ENCODE measurements at regions not wholly inside any gene's neighbourhood (a gene's known extent, or its start where the extent isn't known, plus 50 kb on each side); places are given as distances from the start of the nearest gene placed in this dataset.

- no peak overlapping the region for H3K27ac ChIP-seq
- no peak for DNase-seq (ENCODE audit: low spot score in 2 of 2)
- peaks cover 8% of the 10 kb centered on the region for H3K4me1 ChIP-seq
- no peaks in the 10 kb centered on the region for H3K36me3 ChIP-seq
- WGBS = 80% methylated on average over 4 of the region's 4 CpGs
- no peak overlapping the region for H3K4me3 ChIP-seq
- no peaks in the 10 kb centered on the region for H3K9me3 ChIP-seq
- TF ChIP-seq POLR2A (IDR thresholded peaks at IDR 0.05) (no peak), POLR2AphosphoS5 (IDR thresholded peaks at IDR 0.05) (no peak), EP300 (IDR thresholded peaks at IDR 0.05) (no peak)
- TF ChIP-seq, protein P1, sequence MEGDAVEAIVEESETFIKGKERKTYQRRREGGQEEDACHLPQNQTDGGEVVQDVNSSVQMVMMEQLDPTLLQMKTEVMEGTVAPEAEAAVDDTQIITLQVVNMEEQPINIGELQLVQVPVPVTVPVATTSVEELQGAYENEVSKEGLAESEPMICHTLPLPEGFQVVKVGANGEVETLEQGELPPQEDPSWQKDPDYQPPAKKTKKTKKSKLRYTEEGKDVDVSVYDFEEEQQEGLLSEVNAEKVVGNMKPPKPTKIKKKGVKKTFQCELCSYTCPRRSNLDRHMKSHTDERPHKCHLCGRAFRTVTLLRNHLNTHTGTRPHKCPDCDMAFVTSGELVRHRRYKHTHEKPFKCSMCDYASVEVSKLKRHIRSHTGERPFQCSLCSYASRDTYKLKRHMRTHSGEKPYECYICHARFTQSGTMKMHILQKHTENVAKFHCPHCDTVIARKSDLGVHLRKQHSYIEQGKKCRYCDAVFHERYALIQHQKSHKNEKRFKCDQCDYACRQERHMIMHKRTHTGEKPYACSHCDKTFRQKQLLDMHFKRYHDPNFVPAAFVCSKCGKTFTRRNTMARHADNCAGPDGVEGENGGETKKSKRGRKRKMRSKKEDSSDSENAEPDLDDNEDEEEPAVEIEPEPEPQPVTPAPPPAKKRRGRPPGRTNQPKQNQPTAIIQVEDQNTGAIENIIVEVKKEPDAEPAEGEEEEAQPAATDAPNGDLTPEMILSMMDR (IDR thresholded peaks at IDR 0.05) = no peak
- H3K27me3 ChIP-seq = no peaks in the 10 kb centered on the region
Observed at GRCh38 chr14:97544571-97544970, 747.4 kb downstream of the VRK1 start.

- Histone ChIP-seq H3K27ac (no peak overlapping the region), H3K36me3 (no peaks in the 10 kb centered on the region), H3K4me1 (no peaks in the 10 kb centered on the region), H3K27me3 (no peaks in the 10 kb centered on the region), H3K4me3 (no peak overlapping the region), H3K9me3 (no peaks in the 10 kb centered on the region)
- WGBS = 93% methylated on average over 20 of the region's 20 CpGs
- DNase-seq (ENCODE audit: low spot score in 2 of 2) = no peak
- TF ChIP-seq POLR2A (IDR thresholded peaks at IDR 0.05) = no peak
- no peak for TF ChIP-seq POLR2AphosphoS5 (IDR thresholded peaks at IDR 0.05)
- TF ChIP-seq, protein P1 (IDR thresholded peaks at IDR 0.05) = no peak
- TF ChIP-seq EP300 (IDR thresholded peaks at IDR 0.05) = no peak
Observed at GRCh38 chr14:97546491-97547230, 749.5 kb downstream of the VRK1 start.

- Histone ChIP-seq H3K4me1 (no peaks in the 10 kb centered on the region), H3K27ac (no peak overlapping the region), H3K9me3 (no peaks in the 10 kb centered on the region), H3K36me3 (no peaks in the 10 kb centered on the region), H3K27me3 (peaks cover 3% of the 10 kb centered on the region), H3K4me3 (no peak overlapping the region)
- 80% methylated on average over 3 of the region's 3 CpGs for WGBS
- TF ChIP-seq, protein P1 (IDR thresholded peaks at IDR 0.05) = no peak
- TF ChIP-seq POLR2AphosphoS5 (IDR thresholded peaks at IDR 0.05) (no peak), EP300 (IDR thresholded peaks at IDR 0.05) (no peak), POLR2A (IDR thresholded peaks at IDR 0.05) (no peak)
- no peak for DNase-seq (ENCODE audit: low spot score in 2 of 2)
Observed at GRCh38 chr14:97550463-97550862, 753.3 kb downstream of the VRK1 start.

DNA sequence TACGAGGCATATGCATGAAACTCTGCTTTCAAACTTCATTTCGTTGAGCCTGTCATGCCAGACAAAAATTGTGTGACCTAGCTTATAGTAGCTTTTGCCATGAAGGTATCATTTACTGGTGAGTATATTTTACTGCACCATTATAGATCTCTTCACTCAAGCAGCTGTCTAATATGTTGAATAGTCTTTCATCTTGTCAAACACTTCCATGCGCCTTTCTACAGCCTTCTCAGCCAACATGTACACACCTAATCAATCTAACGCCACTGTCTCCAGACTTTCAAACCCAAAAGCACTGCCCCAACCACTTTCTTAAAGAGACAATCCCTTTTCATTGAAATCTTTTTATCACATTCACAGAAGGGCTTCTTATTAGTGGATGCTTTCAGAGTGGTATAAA is 757.4 kb downstream of the VRK1 start:
- Histone ChIP-seq H3K9me3 (no peaks in the 10 kb centered on the region), H3K4me3 (no peak overlapping the region), H3K36me3 (no peaks in the 10 kb centered on the region), H3K27me3 (peaks cover 3% of the 10 kb centered on the region), H3K27ac (no peak overlapping the region), H3K4me1 (no peaks in the 10 kb centered on the region)
- DNase-seq (ENCODE audit: low spot score in 2 of 2) = no peak
- WGBS = 73% methylated on average over 4 of the region's 4 CpGs
- TF ChIP-seq, protein P1 (IDR thresholded peaks at IDR 0.05) = no peak
- TF ChIP-seq POLR2AphosphoS5 (IDR thresholded peaks at IDR 0.05) (no peak), POLR2A (IDR thresholded peaks at IDR 0.05) (no peak), EP300 (IDR thresholded peaks at IDR 0.05) (no peak)

DNA sequence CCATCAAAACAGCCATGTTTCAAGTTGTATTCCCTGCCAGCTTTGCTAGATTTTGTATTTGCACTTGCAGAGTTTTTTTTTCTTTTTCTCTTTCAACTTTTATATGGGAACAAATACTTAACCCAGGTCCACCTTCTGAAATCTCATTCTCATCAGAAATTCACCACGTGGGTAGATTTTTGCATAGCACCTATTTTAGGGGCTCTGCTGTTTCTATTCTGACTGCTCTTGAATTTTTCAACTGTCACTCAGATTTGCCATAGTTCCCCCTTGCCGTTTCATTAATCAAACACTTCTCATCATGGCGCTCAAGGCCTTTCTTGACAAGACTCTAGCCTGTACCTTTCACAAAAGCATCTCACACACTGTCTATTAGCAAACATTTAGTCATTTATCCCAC is 767.2 kb downstream of the VRK1 start:
- TF ChIP-seq POLR2AphosphoS5 (IDR thresholded peaks at IDR 0.05) (no peak), POLR2A (IDR thresholded peaks at IDR 0.05) (no peak), EP300 (IDR thresholded peaks at IDR 0.05) (no peak)
- TF ChIP-seq, protein P1 (IDR thresholded peaks at IDR 0.05) = no peak
- Histone ChIP-seq H3K9me3 (no peaks in the 10 kb centered on the region), H3K36me3 (no peaks in the 10 kb centered on the region), H3K27ac (no peak overlapping the region), H3K4me1 (no peaks in the 10 kb centered on the region), H3K4me3 (no peak overlapping the region), H3K27me3 (peaks cover 11% of the 10 kb centered on the region)
- no peak for DNase-seq (ENCODE audit: low spot score in 2 of 2)
- 82% methylated on average over 3 of the region's 3 CpGs for WGBS

Measured in suprapubic skin (tissue), 4 donors.